OCI-LY1 (cell line): ENCODE measurements at regions not wholly inside any gene's neighbourhood (a gene's known extent, or its start where the extent isn't known, plus 50 kb on each side); places are given as distances from the start of the nearest gene placed in this dataset.

Source experiments
- H2AFZ ChIP-seq: fragments of 200-600 bp; sonication (generic), shearing (Covaris generic); 2 replicates; pipeline ENCODE4 v1.6.0; 2014; ENCODE audit warnings: antibody characterized with exemption, mild to moderate bottlenecking, low read length
- H3F3A ChIP-seq: fragments of 200-600 bp; sonication (generic), shearing (Covaris generic); 2 replicates; pipeline ENCODE4 v1.6.0; 2014; ENCODE audit warnings: mild to moderate bottlenecking, antibody characterized with exemption, low read length, moderate library complexity; ENCODE audit not compliant: insufficient read depth
- H3K27ac ChIP-seq: fragments of 200-600 bp; sonication (generic); 2 replicates; pipeline ENCODE4 v1.5.1; 2014; ENCODE audit warnings: low read length, mixed run types, mild to moderate bottlenecking, low read depth; ENCODE audit not compliant: poor library complexity, severe bottlenecking
- H3K27me3 ChIP-seq: fragments of 200-600 bp; sonication (generic); 2 replicates; pipeline ENCODE4 v1.6.0; 2014; ENCODE audit warnings: antibody characterized with exemption, mild to moderate bottlenecking, low read length, moderate library complexity; ENCODE audit not compliant: insufficient read depth
- H3K36me3 ChIP-seq: fragments of 200-600 bp; sonication (generic); 2 replicates; pipeline ENCODE4 v1.6.1; 2014; ENCODE audit warnings: mild to moderate bottlenecking, antibody characterized with exemption, low read length, moderate library complexity, mixed read lengths; ENCODE audit not compliant: insufficient read depth
- H3K4me1 ChIP-seq: fragments of 200-600 bp; sonication (generic); 2 replicates; pipeline ENCODE4 v1.5.1; 2014; ENCODE audit warnings: mild to moderate bottlenecking, low read length, moderate library complexity; ENCODE audit not compliant: insufficient read depth, severe bottlenecking
- H3K4me2 ChIP-seq: fragments of 200-600 bp; sonication (generic), shearing (Covaris generic); 2 replicates; pipeline ENCODE4 v1.6.1; 2014; ENCODE audit warnings: low read length
- H3K4me3 ChIP-seq: fragments of 200-600 bp; sonication (generic); 2 replicates; pipeline ENCODE4 v1.5.1; 2014; ENCODE audit warnings: low read length, low read depth, mild to moderate bottlenecking, mixed read lengths; ENCODE audit not compliant: poor library complexity, severe bottlenecking
- H3K79me2 ChIP-seq: fragments of 200-600 bp; shearing (Covaris generic); 2 replicates; pipeline ENCODE4 v1.6.1; 2016; ENCODE audit warnings: mixed run types, low read length, mixed read lengths; ENCODE audit not compliant: insufficient read depth
- H3K9ac ChIP-seq: fragments of 200-600 bp; sonication (generic), shearing (Covaris generic); 2 replicates; pipeline ENCODE4 v1.6.1; 2014; ENCODE audit warnings: mild to moderate bottlenecking, low read length, mixed read lengths
- H3K9me2 ChIP-seq: fragments of 200-600 bp; sonication (generic), shearing (Covaris generic); 2 replicates; pipeline ENCODE4 v1.6.1; 2014; ENCODE audit warnings: low read depth, mild to moderate bottlenecking, low read length, mixed read lengths
- H3K9me3 ChIP-seq: fragments of 200-600 bp; shearing (Covaris generic); 2 replicates; pipeline ENCODE4 v1.6.1; 2014; ENCODE audit warnings: low read length, mixed read lengths
- H4K20me1 ChIP-seq: fragments of 200-600 bp; sonication (generic), shearing (Covaris generic); 2 replicates; pipeline ENCODE4 v1.6.0; 2016; ENCODE audit warnings: mild to moderate bottlenecking, low read length; ENCODE audit not compliant: insufficient read depth
- CTCF ChIP-seq: fragments of 200-600 bp; sonication (generic), shearing (Covaris generic); IDR thresholded peaks from 2 replicates; pipeline ENCODE4 v1.5.1; 2017; ENCODE audit warnings: mild to moderate bottlenecking, antibody characterized with exemption, low read length, moderate library complexity, mixed read lengths
- EZH2 ChIP-seq: fragments of 200-600 bp; sonication (generic), shearing (Covaris generic); IDR thresholded peaks from 2 replicates; pipeline ENCODE4 v1.8.0; 2017; ENCODE audit warnings: borderline replicate concordance, mixed run types, mild to moderate bottlenecking, antibody characterized with exemption, low read length, moderate library complexity, mixed read lengths

DNA sequence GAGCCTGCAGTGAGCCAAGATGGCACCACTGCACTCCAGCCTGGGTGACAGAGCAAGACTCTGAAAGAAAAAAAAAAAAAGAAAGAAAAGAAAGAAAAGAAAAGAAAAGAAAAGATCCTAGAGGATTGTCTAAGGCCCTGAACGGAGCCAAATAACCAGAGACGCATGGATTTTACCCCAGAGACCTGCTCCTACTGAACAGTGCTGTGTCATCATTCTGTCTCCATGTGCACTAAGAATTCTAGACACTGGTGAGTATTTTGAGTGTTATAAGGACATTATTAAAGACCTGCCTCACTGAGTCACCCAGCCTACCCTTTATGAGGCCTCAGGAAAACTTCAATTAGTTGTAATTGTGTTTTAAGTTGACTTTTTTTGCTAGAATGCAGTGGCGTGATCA lies 61.9 kb upstream of the RIOK3 start:
- H3K4me2 ChIP-seq = no peak overlapping the region
- H3K9me2 ChIP-seq = no peaks in the 10 kb centered on the region
- peaks cover 11% of the 10 kb centered on the region for H3K36me3 ChIP-seq
- H3K79me2 ChIP-seq = no peaks in the 10 kb centered on the region
- H3K27ac ChIP-seq = no peak overlapping the region
- no peaks in the 10 kb centered on the region for H3K9me3 ChIP-seq
- H3K9ac ChIP-seq = no peak overlapping the region
- no peaks in the 10 kb centered on the region for H4K20me1 ChIP-seq
- no peak overlapping the region for H2AFZ ChIP-seq
- no peaks in the 10 kb centered on the region for H3F3A ChIP-seq
- peaks cover 2% of the 10 kb centered on the region for H3K4me1 ChIP-seq
- no peak overlapping the region for H3K4me3 ChIP-seq
- H3K27me3 ChIP-seq = no peaks in the 10 kb centered on the region
- TF ChIP-seq CTCF = no peak
- no peak for TF ChIP-seq EZH2

DNA sequence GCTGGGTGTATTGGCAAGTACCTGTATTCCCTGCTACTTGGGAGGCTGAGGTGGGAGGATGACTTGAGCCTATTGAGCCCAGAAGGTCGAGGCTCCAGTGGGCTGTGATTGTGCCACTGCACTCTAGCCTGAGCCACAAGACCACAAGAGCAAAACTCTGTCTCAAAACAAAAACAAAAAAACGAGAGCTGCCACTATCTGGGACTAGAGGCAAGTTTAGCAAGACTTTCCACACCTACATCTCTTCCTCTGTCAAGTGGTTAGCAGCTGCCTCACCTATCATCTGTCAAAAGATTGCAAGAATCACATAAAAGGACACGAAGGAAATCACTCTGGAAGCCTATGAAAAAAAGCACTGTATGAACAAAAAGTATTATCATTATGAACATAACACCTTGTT lies 55.2 kb upstream of the RIOK3 start:
- Histone ChIP-seq H3K4me2 (no peak overlapping the region), H3K27me3 (no peaks in the 10 kb centered on the region), H4K20me1 (no peaks in the 10 kb centered on the region), H3K4me3 (no peak overlapping the region), H3K27ac (no peak overlapping the region), H2AFZ (no peak overlapping the region), H3K9me2 (no peaks in the 10 kb centered on the region), H3K9ac (no peak overlapping the region), H3K4me1 (no peaks in the 10 kb centered on the region), H3K9me3 (no peaks in the 10 kb centered on the region), H3F3A (no peaks in the 10 kb centered on the region), H3K79me2 (no peaks in the 10 kb centered on the region), H3K36me3 (peaks cover 9% of the 10 kb centered on the region)
- TF ChIP-seq EZH2 (no peak), CTCF (no peak)

GRCh38 chr18:23398401-23398800 lies 54.7 kb upstream of the RIOK3 start:
- no peak for TF ChIP-seq CTCF
- TF ChIP-seq EZH2 = no peak
- no peaks in the 10 kb centered on the region for H3K27me3 ChIP-seq
- H2AFZ ChIP-seq = no peak overlapping the region
- peaks cover 12% of the 10 kb centered on the region for H3K36me3 ChIP-seq
- H3K4me1 ChIP-seq = no peaks in the 10 kb centered on the region
- no peaks in the 10 kb centered on the region for H4K20me1 ChIP-seq
- H3K27ac ChIP-seq = no peak overlapping the region
- H3K4me3 ChIP-seq = no peak overlapping the region
- H3K9me2 ChIP-seq = no peaks in the 10 kb centered on the region
- H3K79me2 ChIP-seq = no peaks in the 10 kb centered on the region
- no peak overlapping the region for H3K9ac ChIP-seq
- no peaks in the 10 kb centered on the region for H3F3A ChIP-seq
- H3K4me2 ChIP-seq = no peak overlapping the region
- H3K9me3 ChIP-seq = no peaks in the 10 kb centered on the region
